ENCODE measurements at regions not wholly inside any gene's neighbourhood (a gene's known extent, or its start where the extent isn't known, plus 50 kb on each side); places are given as distances from the start of the nearest gene placed in this dataset.

DNA sequence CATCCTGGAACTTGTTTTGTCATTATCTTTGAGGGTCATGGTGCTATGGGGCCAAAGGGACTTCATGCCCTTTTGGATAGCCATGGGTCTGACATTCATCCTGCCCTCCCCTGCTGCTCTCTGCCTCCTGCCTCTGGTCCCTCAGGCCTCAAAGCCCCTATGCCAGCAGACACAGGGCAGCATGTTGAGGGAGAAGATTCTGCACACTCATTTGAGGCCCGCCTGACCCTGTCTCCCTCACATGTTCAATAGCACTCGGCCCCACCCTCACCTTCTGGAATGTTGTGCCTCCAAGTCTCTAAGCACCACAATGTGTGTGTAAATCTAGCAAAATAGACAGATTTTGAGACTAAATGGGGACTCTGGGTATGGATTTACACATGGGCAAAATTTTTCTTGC is 178.7 kb upstream of the ANKRD28 start:
- TF ChIP-seq, protein P1, sequence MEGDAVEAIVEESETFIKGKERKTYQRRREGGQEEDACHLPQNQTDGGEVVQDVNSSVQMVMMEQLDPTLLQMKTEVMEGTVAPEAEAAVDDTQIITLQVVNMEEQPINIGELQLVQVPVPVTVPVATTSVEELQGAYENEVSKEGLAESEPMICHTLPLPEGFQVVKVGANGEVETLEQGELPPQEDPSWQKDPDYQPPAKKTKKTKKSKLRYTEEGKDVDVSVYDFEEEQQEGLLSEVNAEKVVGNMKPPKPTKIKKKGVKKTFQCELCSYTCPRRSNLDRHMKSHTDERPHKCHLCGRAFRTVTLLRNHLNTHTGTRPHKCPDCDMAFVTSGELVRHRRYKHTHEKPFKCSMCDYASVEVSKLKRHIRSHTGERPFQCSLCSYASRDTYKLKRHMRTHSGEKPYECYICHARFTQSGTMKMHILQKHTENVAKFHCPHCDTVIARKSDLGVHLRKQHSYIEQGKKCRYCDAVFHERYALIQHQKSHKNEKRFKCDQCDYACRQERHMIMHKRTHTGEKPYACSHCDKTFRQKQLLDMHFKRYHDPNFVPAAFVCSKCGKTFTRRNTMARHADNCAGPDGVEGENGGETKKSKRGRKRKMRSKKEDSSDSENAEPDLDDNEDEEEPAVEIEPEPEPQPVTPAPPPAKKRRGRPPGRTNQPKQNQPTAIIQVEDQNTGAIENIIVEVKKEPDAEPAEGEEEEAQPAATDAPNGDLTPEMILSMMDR (IDR thresholded peaks at IDR 0.05) = no peak
- no peak for TF ChIP-seq POLR2A (IDR thresholded peaks at IDR 0.05)
